ENCODE measurements at regions not wholly inside any gene's neighbourhood (a gene's known extent, or its start where the extent isn't known, plus 50 kb on each side); places are given as distances from the start of the nearest gene placed in this dataset.

DNA sequence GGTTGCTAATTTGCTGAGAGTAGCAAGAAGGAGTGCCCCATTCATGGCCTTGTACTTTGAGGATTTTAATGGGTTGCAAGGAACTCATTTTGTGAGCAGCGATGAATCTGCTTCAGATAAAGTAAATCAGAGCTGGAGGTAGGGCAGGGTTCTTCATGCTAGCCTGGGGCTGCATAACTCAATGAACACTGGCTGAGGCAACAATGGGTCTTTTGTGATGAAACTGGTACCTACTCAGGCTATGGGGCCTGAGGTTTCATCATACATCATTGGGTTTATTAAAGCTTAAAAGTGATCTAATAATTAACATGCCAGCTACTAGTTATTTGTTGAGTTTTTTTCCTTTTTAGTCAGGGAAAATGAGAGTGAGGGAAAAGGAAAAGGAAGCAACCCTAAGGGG is 106.9 kb downstream of the FAM50B start:
- peaks cover 0 to 4% (median 0%) of the 10 kb centered on the region in 3 donors for H3K9me3 ChIP-seq
- peaks cover 0 to 5% (median 0%) of the 10 kb centered on the region in 4 donors for H3K27me3 ChIP-seq
- intact Hi-C loops (cut with DNase I), result no loop called here
- no peaks in the 10 kb centered on the region for H3K36me3 ChIP-seq
- H3K27ac ChIP-seq, result no peak overlapping the region
- DNase-seq, result no peak
- WGBS, 2 donors, result 100% methylated on average over 1 of the region's 1 CpG
- H3K4me1 ChIP-seq, result no peaks in the 10 kb centered on the region
- no peak overlapping the region for H3K4me3 ChIP-seq
- TF ChIP-seq, protein P1, sequence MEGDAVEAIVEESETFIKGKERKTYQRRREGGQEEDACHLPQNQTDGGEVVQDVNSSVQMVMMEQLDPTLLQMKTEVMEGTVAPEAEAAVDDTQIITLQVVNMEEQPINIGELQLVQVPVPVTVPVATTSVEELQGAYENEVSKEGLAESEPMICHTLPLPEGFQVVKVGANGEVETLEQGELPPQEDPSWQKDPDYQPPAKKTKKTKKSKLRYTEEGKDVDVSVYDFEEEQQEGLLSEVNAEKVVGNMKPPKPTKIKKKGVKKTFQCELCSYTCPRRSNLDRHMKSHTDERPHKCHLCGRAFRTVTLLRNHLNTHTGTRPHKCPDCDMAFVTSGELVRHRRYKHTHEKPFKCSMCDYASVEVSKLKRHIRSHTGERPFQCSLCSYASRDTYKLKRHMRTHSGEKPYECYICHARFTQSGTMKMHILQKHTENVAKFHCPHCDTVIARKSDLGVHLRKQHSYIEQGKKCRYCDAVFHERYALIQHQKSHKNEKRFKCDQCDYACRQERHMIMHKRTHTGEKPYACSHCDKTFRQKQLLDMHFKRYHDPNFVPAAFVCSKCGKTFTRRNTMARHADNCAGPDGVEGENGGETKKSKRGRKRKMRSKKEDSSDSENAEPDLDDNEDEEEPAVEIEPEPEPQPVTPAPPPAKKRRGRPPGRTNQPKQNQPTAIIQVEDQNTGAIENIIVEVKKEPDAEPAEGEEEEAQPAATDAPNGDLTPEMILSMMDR (IDR thresholded peaks at IDR 0.05), result no peak
- TF ChIP-seq POLR2A (IDR thresholded peaks at IDR 0.05), result no peak

DNA sequence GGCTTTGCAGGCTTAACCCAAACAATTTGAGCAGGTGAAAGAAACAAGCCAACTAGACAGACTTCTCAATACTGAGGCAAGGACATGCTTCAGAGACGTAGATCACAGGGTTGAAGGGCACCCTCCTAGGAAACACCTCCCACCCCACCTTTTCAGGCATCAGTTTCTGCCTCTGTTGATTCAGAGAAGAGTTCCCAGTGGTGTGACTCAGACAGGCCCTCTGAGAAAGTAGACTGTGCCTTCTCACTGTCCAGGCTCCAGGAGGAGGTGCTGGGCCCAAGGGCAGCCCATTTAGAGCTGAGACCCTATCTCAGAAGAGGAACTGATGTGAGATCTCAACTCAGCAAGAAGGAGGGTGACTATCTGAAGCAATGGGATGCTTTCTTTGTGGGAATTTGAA is 108.1 kb downstream of the FAM50B start:
- no peak overlapping the region for H3K27ac ChIP-seq
- DNase-seq, result no peak
- no peaks in the 10 kb centered on the region for H3K27me3 ChIP-seq
- intact Hi-C loops (cut with DNase I), result no loop called here
- no peaks in the 10 kb centered on the region for H3K4me1 ChIP-seq
- no peaks in the 10 kb centered on the region for H3K36me3 ChIP-seq
- H3K9me3 ChIP-seq, result no peaks in the 10 kb centered on the region
- 82% methylated on average over 1 of the region's 1 CpG for WGBS, 2 donors
- no peak overlapping the region for H3K4me3 ChIP-seq
- TF ChIP-seq, protein P1 (IDR thresholded peaks at IDR 0.05), result no peak
- no peak for TF ChIP-seq POLR2A (IDR thresholded peaks at IDR 0.05)

DNA sequence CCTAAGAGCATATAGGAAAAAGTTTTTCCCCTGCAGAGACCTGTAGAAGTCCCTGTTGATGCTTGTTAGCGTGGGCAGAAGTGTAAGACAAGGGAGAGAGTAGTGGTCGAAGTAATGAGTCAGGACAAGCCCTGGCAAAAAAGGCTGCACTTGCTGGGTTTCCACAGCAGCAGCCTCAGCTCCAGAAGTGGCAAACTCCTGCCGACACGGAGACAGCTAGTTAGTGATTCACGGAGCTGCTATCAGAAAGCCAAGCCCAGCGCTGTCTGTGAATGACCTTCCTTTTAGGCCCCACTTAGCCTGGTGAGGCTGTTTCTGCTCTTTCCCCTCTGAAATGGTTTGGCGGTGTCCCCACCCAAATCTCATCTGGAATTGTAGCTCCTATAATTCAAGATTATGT is 109.1 kb downstream of the FAM50B start:
- no peak for DNase-seq
- H3K9me3 ChIP-seq, result no peaks in the 10 kb centered on the region
- WGBS, 2 donors, result 77 to 86% methylated on average over 4 to 7 of the region's 7 CpGs
- intact Hi-C loops (cut with DNase I), result no loop called here
- no peak overlapping the region for H3K4me3 ChIP-seq
- H3K4me1 ChIP-seq, result no peaks in the 10 kb centered on the region
- H3K27ac ChIP-seq, result no peak overlapping the region
- no peaks in the 10 kb centered on the region for H3K27me3 ChIP-seq
- TF ChIP-seq POLR2A (IDR thresholded peaks at IDR 0.05), result no peak
- no peaks in the 10 kb centered on the region for H3K36me3 ChIP-seq

DNA sequence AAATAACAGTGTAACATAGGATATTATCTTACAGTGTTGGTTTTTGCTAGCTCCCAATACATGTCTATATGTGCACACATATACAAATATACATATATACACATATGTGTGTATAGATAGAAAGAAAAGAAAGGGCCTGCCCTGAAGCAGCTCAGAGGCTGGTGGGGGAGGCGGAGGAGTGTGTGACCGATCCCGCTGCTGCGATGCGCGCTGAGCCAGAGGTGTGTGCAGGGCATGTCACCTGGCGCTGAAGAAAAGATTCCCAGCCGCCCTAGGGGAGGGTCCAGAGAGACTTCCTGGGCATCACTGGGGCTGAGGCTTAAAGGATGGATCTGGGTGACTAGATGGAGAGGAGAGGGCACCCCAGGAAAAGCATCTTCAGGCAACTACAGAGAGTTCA is 110.2 kb downstream of the FAM50B start:
- no peak for DNase-seq
- Histone ChIP-seq H3K4me3 (no peak overlapping the region), H3K27me3 (no peaks in the 10 kb centered on the region), H3K9me3 (no peaks in the 10 kb centered on the region), H3K4me1 (no peaks in the 10 kb centered on the region), H3K27ac (no peak overlapping the region), H3K36me3 (no peaks in the 10 kb centered on the region)
- intact Hi-C loops (cut with DNase I), result no loop called here
- TF ChIP-seq, protein P1 (IDR thresholded peaks at IDR 0.05), result no peak
- no peak for TF ChIP-seq POLR2A (IDR thresholded peaks at IDR 0.05)
- 91 to 97% methylated on average over 8 of the region's 8 CpGs for WGBS, 2 donors

DNA sequence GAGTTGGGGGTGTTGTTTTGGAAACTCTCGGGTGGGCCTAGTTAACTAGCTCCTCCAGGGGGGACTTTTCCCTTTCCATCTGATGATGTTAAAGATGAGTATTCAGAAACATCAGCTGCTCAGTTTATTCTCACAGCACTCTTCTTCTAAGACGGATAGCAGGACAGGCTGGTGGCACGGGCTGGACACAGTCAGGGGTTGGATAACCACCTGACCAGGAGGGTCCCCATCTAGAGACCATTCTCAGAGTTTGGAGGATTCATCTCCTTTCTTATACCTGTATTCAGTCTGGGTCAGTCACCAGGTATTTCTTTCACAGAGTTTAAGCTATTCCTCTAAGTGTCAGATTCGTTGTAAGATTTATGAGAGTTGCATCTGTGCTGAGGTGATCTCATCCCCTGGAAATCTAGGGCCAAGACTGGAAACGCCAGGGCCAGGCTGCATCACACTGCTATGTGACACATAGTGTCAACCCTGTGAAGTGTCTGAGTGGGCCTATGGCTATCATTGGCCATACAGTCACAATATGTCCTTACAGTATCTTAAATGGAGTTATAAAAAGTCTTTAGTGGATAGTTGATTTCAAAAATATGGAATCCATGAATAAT is 111.7 kb downstream of the FAM50B start:
- Histone ChIP-seq H3K4me3 (no peak overlapping the region), H3K36me3 (no peaks in the 10 kb centered on the region), H3K4me1 (no peaks in the 10 kb centered on the region), H3K27ac (no peak overlapping the region), H3K27me3 (no peaks in the 10 kb centered on the region), H3K9me3 (no peaks in the 10 kb centered on the region)
- 74 to 85% methylated on average over 5 of the region's 5 CpGs for WGBS, 2 donors
- intact Hi-C loops (cut with DNase I), result no loop called here
- TF ChIP-seq, protein P1 (IDR thresholded peaks at IDR 0.05), result no peak
- no peak for TF ChIP-seq POLR2A (IDR thresholded peaks at IDR 0.05)
- DNase-seq, result no peak
